Neural cell (in vitro differentiated cells): ENCODE measurements at regions not wholly inside any gene's neighbourhood (a gene's known extent, or its start where the extent isn't known, plus 50 kb on each side); places are given as distances from the start of the nearest gene placed in this dataset.
A peak's percentile ranks its signal among the peaks of the same experiment; 100 is the strongest.

Source experiments
- H2AFZ ChIP-seq: fragments of 200-600, 300-800 bp; sonication (generic), shearing (Covaris generic); 2 replicates; pipeline ENCODE4 v1.6.0; 2014; ENCODE audit warnings: low read depth, mild to moderate bottlenecking, antibody characterized with exemption, low read length, moderate library complexity
- H3F3A ChIP-seq: fragments of 200-600 bp; shearing (Covaris generic); 2 replicates; pipeline ENCODE4 v1.6.1; 2016; ENCODE audit warnings: mild to moderate bottlenecking, moderate library complexity, mixed read lengths, antibody characterized with exemption, low read length; ENCODE audit not compliant: insufficient read depth, poor library complexity, severe bottlenecking
- H3K27ac ChIP-seq: fragments of 200-600, 300-800 bp; sonication (generic), shearing (Covaris generic); 2 replicates; pipeline ENCODE4 v1.5.1; 2014; ENCODE audit warnings: mild to moderate bottlenecking, low read length, moderate library complexity
- H3K27me3 ChIP-seq: fragments of 300-800, 200-600 bp; sonication (generic), shearing (Covaris generic); 2 replicates; pipeline ENCODE4 v1.6.0; 2014; ENCODE audit warnings: mild to moderate bottlenecking, low read depth, low read length, moderate library complexity; ENCODE audit not compliant: insufficient read depth
- H3K36me3 ChIP-seq: fragments of 300-800, 200-600 bp; sonication (generic), shearing (Covaris generic); 2 replicates; pipeline ENCODE4 v1.5.1; 2014; ENCODE audit warnings: mild to moderate bottlenecking, antibody characterized with exemption, low read length, moderate library complexity; ENCODE audit not compliant: insufficient read depth
- H3K4me2 ChIP-seq: fragments of 300-800, 200-600 bp; sonication (generic), shearing (Covaris generic); 2 replicates; pipeline ENCODE4 v1.6.0; 2014; ENCODE audit warnings: mild to moderate bottlenecking, low read length
- H3K4me3 ChIP-seq: fragments of 300-800, 200-600 bp; sonication (generic), shearing (Covaris generic); 2 replicates; pipeline ENCODE4 v1.5.1; 2014; ENCODE audit warnings: mild to moderate bottlenecking, low read length, moderate library complexity
- H3K79me2 ChIP-seq: fragments of 200-600 bp; shearing (Covaris generic); replicated peaks from 2 replicates; pipeline ENCODE4 v1.6.0; 2014; ENCODE audit warnings: mild to moderate bottlenecking, low read length, moderate library complexity; ENCODE audit not compliant: insufficient read depth
- H3K9ac ChIP-seq: fragments of 300-800, 200-600 bp; sonication (generic), shearing (Covaris generic); 2 replicates; pipeline ENCODE4 v1.6.1; 2016; ENCODE audit warnings: mild to moderate bottlenecking, low read length, mixed read lengths
- H3K9me2 ChIP-seq: fragments of 200-600 bp; shearing (Covaris generic); 2 replicates; pipeline ENCODE4 v1.6.1; 2016; ENCODE audit warnings: mild to moderate bottlenecking, low read length, mixed read lengths; ENCODE audit not compliant: insufficient read depth
- H3K9me3 ChIP-seq: fragments of 200-600, 300-800 bp; sonication (generic), shearing (Covaris generic); 2 replicates; pipeline ENCODE4 v1.6.1; 2016; ENCODE audit warnings: mild to moderate bottlenecking, mixed run types, low read length, moderate library complexity, mixed read lengths
- H4K20me1 ChIP-seq: fragments of 200-600 bp; shearing (Covaris generic); 2 replicates; pipeline ENCODE4 v1.6.1; 2016; ENCODE audit warnings: mild to moderate bottlenecking, mixed run types; ENCODE audit not compliant: insufficient read depth
- CTCF ChIP-seq: fragments of 450-650 bp; IDR thresholded peaks from 2 replicates; pipeline ENCODE4 v1.5.1; 2014; ENCODE audit warnings: antibody characterized with exemption, mild to moderate bottlenecking, moderate library complexity; ENCODE audit not compliant: poor library complexity, severe bottlenecking
- EP300 ChIP-seq: fragments of 450-650 bp; conservative IDR thresholded peaks from 2 replicates; pipeline ENCODE4 v1.6.1; 2014; ENCODE audit warnings: antibody characterized with exemption, mild to moderate bottlenecking, moderate library complexity; ENCODE audit not compliant: poor library complexity, severe bottlenecking
- EZH2 ChIP-seq: fragments of 200-600, 300-800 bp; shearing (Covaris generic), sonication (generic); IDR thresholded peaks from 2 replicates; pipeline ENCODE4 v1.6.1; 2014; ENCODE audit warnings: antibody characterized with exemption, low read length, borderline replicate concordance, mild to moderate bottlenecking; ENCODE audit not compliant: insufficient read depth, poor library complexity, severe bottlenecking
- MXI1 ChIP-seq: fragments of 450-650 bp; conservative IDR thresholded peaks from 2 replicates; pipeline ENCODE4 v1.6.1; 2014; ENCODE audit warnings: antibody characterized with exemption, mild to moderate bottlenecking; ENCODE audit not compliant: poor library complexity, severe bottlenecking
- POLR2AphosphoS5 ChIP-seq: IDR thresholded peaks from 2 replicates; pipeline ENCODE4 v1.6.1; 2012
- RAD21 ChIP-seq: fragments of 450-650 bp; conservative IDR thresholded peaks from 2 replicates; pipeline ENCODE4 v1.6.1; 2014; ENCODE audit warnings: antibody characterized with exemption, mild to moderate bottlenecking, moderate library complexity
- REST ChIP-seq: IDR thresholded peaks from 2 replicates; pipeline ENCODE4 v1.6.1; 2012; ENCODE audit warnings: borderline replicate concordance
- SMC3 ChIP-seq: fragments of 450-650 bp; conservative IDR thresholded peaks from 2 replicates; pipeline ENCODE4 v1.6.1; 2014; ENCODE audit warnings: antibody characterized with exemption, mild to moderate bottlenecking, moderate library complexity; ENCODE audit not compliant: poor library complexity
- TAF1 ChIP-seq: IDR thresholded peaks from 2 replicates; pipeline ENCODE4 v1.6.1; 2012; ENCODE audit warnings: low read depth

- H3K9me2 ChIP-seq = no peaks in the 10 kb centered on the region
- no peaks in the 10 kb centered on the region for H3K27me3 ChIP-seq
- H3F3A ChIP-seq = peaks cover 8% of the 10 kb centered on the region
- peak overlapping the region; percentile 39 for H3K27ac ChIP-seq
- peaks cover 10% of the 10 kb centered on the region for H3K9me3 ChIP-seq
- no peak overlapping the region for H2AFZ ChIP-seq
- H3K9ac ChIP-seq = no peak overlapping the region
- no peaks in the 10 kb centered on the region for H4K20me1 ChIP-seq
- no peaks in the 10 kb centered on the region for H3K79me2 ChIP-seq
- no peak overlapping the region for H3K4me2 ChIP-seq
- no peak overlapping the region for H3K4me3 ChIP-seq
- H3K36me3 ChIP-seq = no peaks in the 10 kb centered on the region
- TF ChIP-seq EZH2 (no peak), CTCF (no peak), REST (peak; percentile 41), POLR2AphosphoS5 (peak; percentile 66), RAD21 (no peak), SMC3 (no peak), TAF1 (no peak), MXI1 (no peak), EP300 (peak; percentile 79)
These were observed 894.2 kb upstream of the ATXN8OS start for GRCh38 chr13:69213396-69213795.

- H3K9me2 ChIP-seq = no peaks in the 10 kb centered on the region
- no peak overlapping the region for H2AFZ ChIP-seq
These were observed 903.0 kb upstream of the ATXN8OS start for GRCh38 chr13:69204620-69205019.

More at GRCh38 chr13:69204620-69205019, 903.0 kb upstream of the ATXN8OS start:
- H3F3A ChIP-seq = peaks cover 9% of the 10 kb centered on the region
- no peaks in the 10 kb centered on the region for H3K9me3 ChIP-seq
- TF ChIP-seq REST (no peak), POLR2AphosphoS5 (no peak)
- H3K36me3 ChIP-seq = no peaks in the 10 kb centered on the region
- H3K27me3 ChIP-seq = no peaks in the 10 kb centered on the region
- no peak overlapping the region for H3K4me3 ChIP-seq
- H4K20me1 ChIP-seq = no peaks in the 10 kb centered on the region
- H3K9ac ChIP-seq = no peak overlapping the region
- H3K79me2 ChIP-seq = no peaks in the 10 kb centered on the region
- H3K4me2 ChIP-seq = no peak overlapping the region
- H3K27ac ChIP-seq = no peak overlapping the region
